ENCODE measurements at regions not wholly inside any gene's neighbourhood (a gene's known extent, or its start where the extent isn't known, plus 50 kb on each side); places are given as distances from the start of the nearest gene placed in this dataset.

DNA sequence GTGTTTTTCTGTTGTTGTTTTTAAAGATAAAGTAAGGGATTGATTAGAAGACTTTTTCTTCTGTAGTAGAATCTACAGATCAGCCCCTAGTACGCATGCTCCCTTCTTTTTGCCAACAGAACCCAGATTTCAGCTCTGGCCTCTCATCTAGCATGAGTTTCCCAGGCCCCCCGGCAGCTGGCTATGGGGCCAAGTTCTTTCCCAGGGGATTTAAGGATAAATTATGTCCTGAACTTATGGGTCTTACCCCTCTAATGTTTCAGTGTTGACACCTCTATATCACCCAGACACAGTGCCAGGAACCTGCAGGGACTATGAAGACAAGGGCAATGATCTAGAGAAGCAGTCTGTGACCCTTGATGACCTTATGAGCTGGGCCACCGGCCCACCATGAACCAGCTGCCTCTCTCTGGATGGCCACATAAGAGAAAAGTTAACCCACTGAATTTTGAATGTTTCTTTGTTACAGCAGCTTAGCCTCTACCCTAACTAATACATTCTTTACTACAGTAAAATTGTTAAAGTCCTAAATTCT, 150.5 kb downstream of the UNC5CL start:
- TF ChIP-seq, protein P1, sequence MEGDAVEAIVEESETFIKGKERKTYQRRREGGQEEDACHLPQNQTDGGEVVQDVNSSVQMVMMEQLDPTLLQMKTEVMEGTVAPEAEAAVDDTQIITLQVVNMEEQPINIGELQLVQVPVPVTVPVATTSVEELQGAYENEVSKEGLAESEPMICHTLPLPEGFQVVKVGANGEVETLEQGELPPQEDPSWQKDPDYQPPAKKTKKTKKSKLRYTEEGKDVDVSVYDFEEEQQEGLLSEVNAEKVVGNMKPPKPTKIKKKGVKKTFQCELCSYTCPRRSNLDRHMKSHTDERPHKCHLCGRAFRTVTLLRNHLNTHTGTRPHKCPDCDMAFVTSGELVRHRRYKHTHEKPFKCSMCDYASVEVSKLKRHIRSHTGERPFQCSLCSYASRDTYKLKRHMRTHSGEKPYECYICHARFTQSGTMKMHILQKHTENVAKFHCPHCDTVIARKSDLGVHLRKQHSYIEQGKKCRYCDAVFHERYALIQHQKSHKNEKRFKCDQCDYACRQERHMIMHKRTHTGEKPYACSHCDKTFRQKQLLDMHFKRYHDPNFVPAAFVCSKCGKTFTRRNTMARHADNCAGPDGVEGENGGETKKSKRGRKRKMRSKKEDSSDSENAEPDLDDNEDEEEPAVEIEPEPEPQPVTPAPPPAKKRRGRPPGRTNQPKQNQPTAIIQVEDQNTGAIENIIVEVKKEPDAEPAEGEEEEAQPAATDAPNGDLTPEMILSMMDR (IDR thresholded peaks at IDR 0.05) = no peak
- TF ChIP-seq POLR2A (IDR thresholded peaks at IDR 0.05) = no peak
